ENCODE measurements at regions not wholly inside any gene's neighbourhood (a gene's known extent, or its start where the extent isn't known, plus 50 kb on each side); places are given as distances from the start of the nearest gene placed in this dataset.

DNA sequence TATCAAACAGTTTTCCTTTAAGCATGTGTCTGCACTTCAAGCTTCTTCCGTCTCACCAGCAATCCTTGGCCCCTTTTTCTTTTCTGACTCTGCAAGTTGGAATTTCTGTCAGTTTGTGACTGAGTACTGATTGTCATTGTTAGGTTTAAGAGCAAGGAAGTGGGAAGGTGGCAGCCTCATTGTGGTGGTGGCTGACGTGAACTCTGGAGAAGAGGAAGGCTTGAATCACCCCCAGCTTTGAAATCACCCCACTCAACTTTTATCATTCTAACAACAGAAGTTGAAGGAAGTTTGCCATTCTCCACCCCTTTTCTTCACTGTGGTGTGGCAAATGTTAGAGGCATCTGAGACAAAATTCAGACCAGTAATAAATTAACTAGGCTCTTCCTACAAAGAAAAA, 231.6 kb upstream of the AGTR1 start:
- no peak for TF ChIP-seq POLR2AphosphoS5 (IDR thresholded peaks at IDR 0.05)
- TF ChIP-seq, protein P1, sequence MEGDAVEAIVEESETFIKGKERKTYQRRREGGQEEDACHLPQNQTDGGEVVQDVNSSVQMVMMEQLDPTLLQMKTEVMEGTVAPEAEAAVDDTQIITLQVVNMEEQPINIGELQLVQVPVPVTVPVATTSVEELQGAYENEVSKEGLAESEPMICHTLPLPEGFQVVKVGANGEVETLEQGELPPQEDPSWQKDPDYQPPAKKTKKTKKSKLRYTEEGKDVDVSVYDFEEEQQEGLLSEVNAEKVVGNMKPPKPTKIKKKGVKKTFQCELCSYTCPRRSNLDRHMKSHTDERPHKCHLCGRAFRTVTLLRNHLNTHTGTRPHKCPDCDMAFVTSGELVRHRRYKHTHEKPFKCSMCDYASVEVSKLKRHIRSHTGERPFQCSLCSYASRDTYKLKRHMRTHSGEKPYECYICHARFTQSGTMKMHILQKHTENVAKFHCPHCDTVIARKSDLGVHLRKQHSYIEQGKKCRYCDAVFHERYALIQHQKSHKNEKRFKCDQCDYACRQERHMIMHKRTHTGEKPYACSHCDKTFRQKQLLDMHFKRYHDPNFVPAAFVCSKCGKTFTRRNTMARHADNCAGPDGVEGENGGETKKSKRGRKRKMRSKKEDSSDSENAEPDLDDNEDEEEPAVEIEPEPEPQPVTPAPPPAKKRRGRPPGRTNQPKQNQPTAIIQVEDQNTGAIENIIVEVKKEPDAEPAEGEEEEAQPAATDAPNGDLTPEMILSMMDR (IDR thresholded peaks at IDR 0.05) = no peak

Data from breast epithelium (tissue), 3 donors.